Prostate gland (tissue), 2 donors: ENCODE measurements at regions not wholly inside any gene's neighbourhood (a gene's known extent, or its start where the extent isn't known, plus 50 kb on each side); places are given as distances from the start of the nearest gene placed in this dataset.

Experiments
- CTCF ChIP-seq, 4 experiments: fragments of 200-600 bp in 2 of 4; fragments of 450-650 bp in 2 of 4; sonication (generic) in 2 of 4; IDR thresholded peaks; 1 replicate in 3 of 4; 2 replicates in 1 of 4; pipeline ENCODE4 v1.5.1; 2016 to 2019; ENCODE audit warnings: antibody characterized with exemption in 4 of 4, mild to moderate bottlenecking in 2 of 4, moderate library complexity in 2 of 4
- POLR2AphosphoS5 ChIP-seq: sonication (generic); formaldehyde crosslinking; IDR thresholded peaks from one replicate; pipeline ENCODE4 v1.6.1; 2017; ENCODE audit warnings: antibody characterized with exemption

GRCh38 chr1:232579958-232580941 lies 49.7 kb downstream of the SIPA1L2 start:
- TF ChIP-seq POLR2AphosphoS5 (no peak), CTCF (IDR thresholded peaks at IDR 0.05) (no peak)
